Erythroblast (primary cell): ENCODE measurements at regions not wholly inside any gene's neighbourhood (a gene's known extent, or its start where the extent isn't known, plus 50 kb on each side); places are given as distances from the start of the nearest gene placed in this dataset.

Experiments used
- DNase-seq, 2 experiments: peaks; one replicate each; lab custom pipeline; 2025; lab: John Stamatoyannopoulos, UW
- GATA1 ChIP-seq: IDR thresholded peaks from 2 replicates; pipeline ENCODE4 v1.6.1; 2011; ENCODE audit warnings: low read depth, mild to moderate bottlenecking, control low read depth, low read length, moderate library complexity
- POLR2A ChIP-seq: IDR thresholded peaks from 2 replicates; pipeline ENCODE4 v1.6.1; 2011; ENCODE audit warnings: mild to moderate bottlenecking, low read length

DNA sequence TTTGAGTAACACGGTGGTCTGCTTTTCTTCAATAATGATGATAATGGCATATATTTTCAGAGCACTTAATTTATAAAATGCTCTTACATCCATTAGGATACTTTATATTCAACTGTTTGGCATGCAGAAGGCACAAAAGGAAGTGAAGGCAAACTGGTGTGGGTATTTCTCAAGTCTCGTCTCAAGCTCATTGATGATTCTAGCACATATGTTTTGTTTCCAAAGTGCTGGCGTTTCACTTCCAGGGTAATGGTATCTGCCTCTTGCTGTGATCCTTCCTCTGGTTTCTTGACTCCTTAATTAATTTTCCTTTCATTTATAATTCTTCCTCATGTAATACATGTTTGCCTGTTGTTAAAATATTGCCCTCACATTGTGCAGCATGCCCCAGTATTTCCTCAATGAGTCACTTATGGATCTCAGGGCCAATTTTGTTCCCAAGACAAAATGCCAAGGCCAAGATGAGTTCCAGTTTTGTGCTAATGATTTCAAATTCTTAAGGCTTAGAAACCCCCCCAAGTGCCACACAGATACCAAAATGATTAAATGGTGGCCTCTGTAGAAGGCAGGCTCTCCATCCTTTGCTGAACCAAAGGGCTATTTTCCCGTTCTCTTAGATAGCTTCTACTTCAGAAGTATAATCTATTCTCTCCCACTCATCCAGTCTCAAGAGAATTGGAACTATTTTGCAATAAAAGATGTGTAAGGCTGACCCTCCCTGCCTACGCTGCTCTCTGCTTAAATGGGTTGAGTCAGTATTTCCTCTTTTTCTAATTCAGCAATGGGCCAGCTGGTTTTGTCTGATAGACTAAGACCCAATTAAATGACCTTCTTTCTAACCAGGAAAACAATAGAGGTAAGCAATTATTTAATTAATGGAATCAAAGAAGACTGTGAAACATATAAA, 171.2 kb downstream of the ZNF365 start:
- TF ChIP-seq GATA1 (no peak), POLR2A (no peak)
- DNase-seq = no peak

DNA sequence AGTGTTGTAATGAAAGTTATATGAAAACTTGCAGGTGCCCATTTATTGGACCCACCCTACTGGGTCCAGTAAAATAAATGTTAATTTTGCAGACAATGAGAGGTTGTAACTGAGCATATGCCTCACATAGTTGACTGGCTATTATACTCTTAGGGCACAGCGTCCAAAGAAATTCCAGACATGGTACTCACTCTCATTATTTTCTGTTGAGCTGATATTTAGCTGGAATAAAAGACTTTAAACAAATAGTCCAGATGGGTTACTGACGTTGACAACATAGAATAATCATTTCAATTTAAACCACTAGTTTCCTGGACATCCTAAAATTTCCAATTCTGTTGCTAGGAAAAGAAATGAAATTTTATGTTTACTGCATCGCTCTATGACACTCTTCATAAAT, 174.5 kb downstream of the ZNF365 start:
- TF ChIP-seq GATA1 (no peak), POLR2A (no peak)
- DNase-seq = no peak

DNA sequence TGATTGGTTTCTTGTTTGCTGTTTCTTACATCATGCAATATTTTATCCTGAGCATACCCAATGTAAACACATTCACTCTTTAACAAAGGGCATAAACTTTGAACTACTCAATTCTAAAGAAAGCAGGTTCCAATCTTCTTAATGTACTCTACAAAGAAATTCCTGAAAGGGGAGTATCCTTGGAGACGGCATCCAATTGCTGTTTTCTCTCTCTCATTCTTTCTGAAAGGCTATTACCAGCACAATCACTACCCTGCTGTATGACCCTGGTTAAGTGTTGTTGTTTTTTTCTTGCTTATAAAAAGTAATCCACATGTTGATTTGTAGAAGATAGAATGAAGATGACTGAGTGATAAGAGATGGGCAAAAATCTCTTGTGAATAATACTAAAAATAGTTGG, 176.0 kb downstream of the ZNF365 start:
- no peak for DNase-seq
- TF ChIP-seq GATA1 (no peak), POLR2A (no peak)

DNA sequence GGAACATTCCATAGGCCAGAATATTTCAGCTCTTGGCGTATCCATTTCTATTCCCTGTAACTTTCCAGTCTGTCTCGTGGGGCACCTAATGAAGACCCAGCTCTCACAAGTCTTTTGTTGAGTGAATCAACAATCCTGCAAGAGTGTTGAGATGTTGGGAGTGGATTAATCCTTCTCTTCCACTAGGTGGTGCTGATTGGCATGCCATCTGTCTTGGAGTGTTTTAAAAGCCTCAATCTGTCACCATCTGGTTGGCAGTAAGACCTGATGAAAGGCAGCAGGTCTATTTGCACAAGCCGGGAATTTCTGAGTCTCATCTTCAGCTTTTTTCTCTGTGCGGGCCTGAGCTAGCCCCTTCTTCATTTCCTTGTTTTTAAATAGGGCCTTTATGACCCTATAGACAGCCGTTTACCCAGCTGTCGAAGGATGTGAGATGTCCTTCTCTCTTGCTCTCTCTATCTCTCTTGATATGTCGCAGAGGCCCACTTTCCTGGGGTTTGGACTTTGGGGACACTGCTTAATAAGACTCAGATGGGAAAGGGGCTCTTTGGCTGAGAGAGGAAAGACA, 180.5 kb downstream of the ZNF365 start:
- no peak for TF ChIP-seq POLR2A
- TF ChIP-seq GATA1 = no peak
- DNase-seq = peak; percentile 6 to 20

DNA sequence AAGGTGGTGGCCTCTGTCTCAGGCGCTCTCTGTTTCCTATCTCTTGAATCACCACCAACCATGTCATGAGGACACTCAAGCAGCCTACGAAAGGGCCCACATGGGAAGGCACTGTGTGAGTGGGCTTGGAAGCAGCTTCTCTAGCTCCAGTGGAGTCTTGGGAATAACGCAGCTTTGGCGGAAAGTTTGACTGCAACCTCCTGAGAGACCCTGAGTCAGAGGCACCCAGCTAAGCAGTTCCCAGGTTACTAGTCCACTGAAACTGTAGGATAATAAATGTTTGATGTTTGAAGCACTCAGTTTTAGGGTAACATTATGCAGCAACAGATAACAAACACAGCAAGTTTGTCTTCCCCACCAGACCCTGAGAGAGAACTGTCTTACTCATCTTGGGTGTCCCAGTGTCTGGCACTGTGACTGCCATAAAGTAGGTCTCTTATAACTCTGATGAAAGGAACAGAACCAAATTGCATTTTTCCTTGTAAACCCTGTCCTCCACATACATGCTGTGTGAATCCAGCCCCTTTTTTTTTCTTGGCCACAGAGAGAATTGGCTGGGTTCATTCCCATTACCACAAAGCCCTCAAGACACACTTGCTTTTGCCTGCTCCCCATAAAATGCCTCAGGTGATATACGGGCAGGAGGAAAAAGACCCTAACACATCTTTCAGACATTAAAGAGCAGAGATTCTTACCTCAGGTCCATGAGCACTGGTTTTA, 185.5 kb downstream of the ZNF365 start:
- no peak for TF ChIP-seq GATA1
- no peak for DNase-seq

DNA sequence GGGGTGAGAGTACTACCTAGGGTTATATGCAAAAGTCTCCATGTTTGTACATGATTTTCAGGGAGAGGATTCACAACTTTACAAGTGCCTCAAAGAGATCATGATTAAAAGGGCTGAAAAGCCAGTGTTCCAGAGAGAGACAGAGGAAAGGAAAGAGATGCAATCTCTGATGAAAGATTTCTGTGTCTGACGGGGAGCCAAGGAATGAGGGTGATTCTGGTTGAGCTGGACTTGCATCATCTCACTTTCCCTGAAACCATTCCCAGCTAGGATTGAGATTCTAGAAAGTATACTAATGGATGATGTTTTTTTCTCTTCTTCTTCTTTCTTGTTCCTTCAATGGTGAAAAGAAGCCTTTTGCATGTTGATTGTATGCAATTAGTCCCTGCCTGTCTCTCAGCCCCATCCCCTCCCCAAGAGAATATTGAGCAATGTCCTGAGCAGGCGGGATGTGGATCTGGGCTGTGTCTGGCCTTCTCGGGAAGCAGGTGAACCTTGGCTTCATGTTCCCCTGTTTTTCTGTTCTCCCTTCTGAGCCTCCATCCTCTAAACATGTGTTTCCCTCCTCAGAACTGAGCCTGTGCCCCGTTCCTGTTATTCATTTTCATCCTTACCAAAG, 186.1 kb downstream of the ZNF365 start:
- TF ChIP-seq GATA1 (no peak), POLR2A (no peak)
- DNase-seq = no peak

DNA sequence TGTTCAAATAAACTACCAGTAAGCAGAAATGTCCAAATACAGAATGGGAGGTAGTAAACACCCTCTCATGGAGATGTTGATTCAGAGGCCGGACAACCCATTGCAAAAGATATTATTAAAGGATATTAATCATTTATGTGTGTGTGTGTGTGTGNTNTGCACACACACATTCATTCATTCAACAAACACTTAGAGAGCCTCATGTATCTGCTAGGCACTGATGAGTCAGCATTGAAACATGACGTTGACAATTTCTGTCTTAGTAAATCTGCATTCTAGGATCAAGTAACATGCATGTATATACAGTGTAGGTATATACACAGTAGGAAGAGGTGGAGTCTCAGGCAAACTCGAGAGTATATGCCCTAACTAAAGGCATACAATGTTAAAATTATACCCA, 187.0 kb downstream of the ZNF365 start:
- peak in 1 of 2 experiments; percentile 1 for DNase-seq
- no peak for TF ChIP-seq GATA1
- no peak for TF ChIP-seq POLR2A

DNA sequence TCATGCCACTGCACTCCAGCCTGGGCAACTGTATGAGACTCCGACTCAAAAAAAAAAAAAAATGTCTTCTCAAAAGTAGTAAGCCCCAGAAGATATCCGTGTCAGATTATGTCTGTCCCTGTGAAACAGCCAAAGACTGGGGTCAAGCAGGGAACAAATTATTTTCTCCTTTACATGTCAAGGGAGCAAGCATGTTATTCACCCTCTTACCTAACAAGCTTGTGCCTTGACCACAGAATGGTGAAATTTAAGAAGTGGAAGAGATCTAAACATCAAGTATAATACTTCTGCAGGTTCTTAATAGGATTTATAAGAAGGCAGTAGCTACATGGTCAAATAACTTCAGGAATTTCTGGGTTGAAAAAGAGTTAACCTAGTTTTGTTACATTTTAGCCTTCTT, 187.9 kb downstream of the ZNF365 start:
- no peak for DNase-seq
- TF ChIP-seq POLR2A (no peak), GATA1 (no peak)

DNA sequence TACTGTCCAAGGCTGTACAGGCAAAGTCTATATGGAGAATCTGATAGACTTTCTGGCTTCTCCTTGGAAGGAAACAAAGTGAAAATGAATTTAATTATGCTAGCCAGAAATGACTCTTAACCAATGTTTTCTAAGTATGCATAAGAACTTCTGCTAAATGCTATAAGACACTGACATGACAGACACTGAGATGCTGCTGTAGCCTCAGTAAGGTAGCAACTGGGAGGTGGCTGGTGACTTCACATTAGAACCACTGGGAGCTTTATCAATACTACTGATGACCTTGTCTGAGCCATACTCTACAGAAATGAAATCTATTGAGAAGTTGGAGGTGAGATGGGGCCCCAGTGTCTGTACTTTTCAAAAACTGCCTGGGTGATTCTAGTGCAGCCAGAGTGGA, 188.6 kb downstream of the ZNF365 start:
- no peak for TF ChIP-seq POLR2A
- no peak for TF ChIP-seq GATA1
- no peak for DNase-seq

DNA sequence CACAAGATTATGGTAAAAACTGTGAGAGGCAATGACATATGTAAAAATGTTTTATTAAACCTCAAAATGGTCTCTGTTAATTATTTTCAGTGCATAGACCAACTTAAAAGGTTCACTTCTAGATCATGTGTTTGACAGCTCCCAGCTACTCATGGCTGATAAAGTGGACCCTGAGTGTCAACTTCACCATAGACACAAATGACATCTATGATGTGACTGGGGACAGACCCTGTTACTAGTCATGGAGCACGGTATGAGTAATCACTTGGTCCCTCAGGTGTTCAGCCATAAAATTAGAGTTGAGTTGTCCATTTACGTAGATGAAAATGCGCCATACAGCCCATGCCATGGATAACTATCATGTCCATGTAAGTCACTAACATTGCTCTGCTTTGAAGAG, 199.8 kb downstream of the ZNF365 start:
- DNase-seq = no peak

DNA sequence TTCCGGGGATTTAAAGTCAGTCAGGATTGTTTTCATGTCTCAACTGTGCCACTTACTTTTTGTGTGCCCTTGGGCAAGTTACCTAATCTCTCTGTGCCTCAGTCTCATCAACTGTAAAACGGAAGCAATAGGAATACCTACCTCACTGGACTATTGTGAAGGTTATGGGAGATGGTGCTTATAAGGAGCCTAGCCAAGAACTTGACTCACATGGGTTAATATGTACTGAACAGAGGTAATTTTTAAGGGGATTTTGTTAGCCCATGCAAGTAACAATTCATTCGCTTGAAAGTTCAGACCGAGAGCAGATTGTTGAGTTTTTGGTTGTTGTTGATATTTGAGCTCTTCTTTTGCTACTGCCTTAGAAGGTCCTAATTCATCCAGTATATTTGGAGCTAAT, 202.9 kb downstream of the ZNF365 start:
- TF ChIP-seq POLR2A (no peak), GATA1 (no peak)
- DNase-seq = no peak

More for the DNA sequence above, 199.8 kb downstream of the ZNF365 start:
- no peak for TF ChIP-seq POLR2A
- TF ChIP-seq GATA1 = no peak

DNA sequence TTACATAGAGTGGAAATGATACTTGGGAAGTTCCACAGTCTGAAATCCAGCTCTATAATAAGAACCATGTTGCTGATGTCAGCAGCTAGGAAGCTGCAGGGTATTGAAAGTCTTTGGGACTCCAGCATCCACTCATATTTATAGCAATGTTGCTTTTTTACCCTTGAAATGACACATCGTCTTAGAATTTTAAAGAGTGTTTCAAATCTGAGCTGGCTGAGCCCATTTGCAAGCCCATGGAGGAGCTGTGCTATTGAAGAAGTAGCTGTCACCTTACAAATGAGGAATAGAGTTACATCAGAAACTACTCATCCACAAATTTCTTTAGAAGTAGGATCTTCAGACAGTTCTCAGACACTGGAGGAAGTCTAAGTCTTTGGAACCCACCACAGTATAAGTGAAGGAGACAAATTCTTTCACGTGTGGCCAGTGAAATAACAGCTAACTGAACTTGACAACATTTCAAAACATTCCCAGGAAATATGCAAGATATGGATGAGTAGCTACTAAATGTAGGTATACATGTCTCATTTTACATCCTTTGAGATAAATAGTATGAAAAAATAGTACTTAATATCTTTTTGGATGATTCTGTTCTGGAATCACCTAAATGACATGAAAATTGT, 203.6 kb downstream of the ZNF365 start:
- no peak for DNase-seq
- TF ChIP-seq POLR2A = no peak
- TF ChIP-seq GATA1 = no peak

DNA sequence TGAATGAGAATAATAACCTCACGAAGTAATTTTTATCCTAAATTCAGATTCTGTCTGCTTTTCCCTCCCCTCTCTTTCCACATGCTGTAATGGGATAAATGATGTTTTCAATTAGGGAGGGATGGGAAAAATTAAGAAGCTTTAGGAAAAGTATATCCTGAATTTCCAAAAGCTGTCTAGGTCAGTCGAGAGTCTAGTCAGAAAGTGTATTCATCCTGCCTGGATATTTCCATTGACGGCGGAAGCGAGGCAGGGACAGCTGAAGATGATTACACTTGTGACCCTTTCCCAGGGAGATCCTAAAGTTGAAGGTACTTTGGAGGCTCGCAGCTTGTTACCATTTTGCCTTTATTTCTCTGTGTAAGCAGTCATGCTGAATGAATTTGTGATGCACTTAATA, 204.1 kb downstream of the ZNF365 start:
- DNase-seq = no peak
- TF ChIP-seq POLR2A = no peak
- no peak for TF ChIP-seq GATA1
